ENCODE measurements at regions not wholly inside any gene's neighbourhood (a gene's known extent, or its start where the extent isn't known, plus 50 kb on each side); places are given as distances from the start of the nearest gene placed in this dataset.

DNA sequence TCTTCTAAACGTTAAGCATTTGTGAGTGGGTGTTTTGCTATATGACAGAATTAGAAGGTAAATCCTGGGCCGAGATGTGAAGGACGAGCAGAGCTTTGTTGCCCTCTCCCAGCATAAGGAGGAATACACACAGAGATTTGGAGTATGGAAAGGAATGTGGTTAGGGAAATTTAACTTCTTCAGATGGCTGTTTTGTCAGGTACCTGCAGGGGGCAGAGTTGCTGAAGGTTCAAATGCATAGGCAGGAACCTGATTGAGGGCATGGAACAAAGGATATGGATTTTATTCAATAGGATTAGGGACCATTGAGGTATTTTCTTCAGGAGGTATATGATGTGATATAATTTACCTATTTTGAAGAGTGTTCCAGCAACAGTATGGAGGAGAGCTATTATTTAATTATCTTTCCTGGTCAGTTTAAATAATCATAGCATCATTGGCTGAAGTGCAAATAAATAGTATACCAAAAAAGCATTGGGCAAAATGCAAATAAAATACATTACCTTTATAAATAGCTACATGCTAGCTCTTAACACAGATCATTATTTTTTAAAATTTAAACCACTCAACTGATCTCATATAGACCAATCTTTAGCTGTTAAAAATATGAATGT lies 143.6 kb downstream of the SLIT2 start:
- Histone ChIP-seq H3K4me2 (ENCODE audit: insufficient read depth, low read length) (no peak overlapping the region), H3K27ac (ENCODE audit: insufficient read depth, low read depth, low read length) (no peak overlapping the region), H3K9me1 (replicated peaks; ENCODE audit: control insufficient read depth, extremely low read depth, insufficient read depth, low read length) (no peaks in the 10 kb centered on the region), H3K27me3 (ENCODE audit: control insufficient read depth in 2 of 2, insufficient read depth in 2 of 2, low read length in 2 of 2) (no peaks in the 10 kb centered on the region), H3K4me3 (replicated peaks in 1 of 3; ENCODE audit: insufficient read depth in 1 of 3, low read depth in 1 of 3, low read length in 3 of 3) (no peak overlapping the region), H3K9ac (replicated peaks; ENCODE audit: extremely low read depth, insufficient read depth, low read length) (no peak overlapping the region), H3K9me3 (replicated peaks; ENCODE audit: control insufficient read depth, insufficient read depth, low read length) (no peaks in the 10 kb centered on the region), H3K4me1 (ENCODE audit: control insufficient read depth, extremely low read depth, insufficient read depth, low read length) (no peaks in the 10 kb centered on the region), H3K36me3 (ENCODE audit: control insufficient read depth in 2 of 2, extremely low read depth in 1 of 2, insufficient read depth in 2 of 2, low read length in 2 of 2) (no peaks in the 10 kb centered on the region), H4K20me1 (replicated peaks; ENCODE audit: control insufficient read depth, extremely low read depth, insufficient read depth, low read length) (no peaks in the 10 kb centered on the region), H3K79me2 (ENCODE audit: control insufficient read depth, insufficient read depth, low read length) (no peaks in the 10 kb centered on the region), H2AFZ (ENCODE audit: low read depth, low read length) (no peak overlapping the region)
- no peak for FAIRE-seq
- peak; percentile 45 for DNase-seq (ENCODE audit: low read depth, low spot score)
- TF ChIP-seq MYC (IDR thresholded peaks at IDR 0.05; ENCODE audit: low read depth, low read length), result no peak
- TF ChIP-seq POLR2A (IDR thresholded peaks at IDR 0.05; ENCODE audit: low read depth, low read length), result no peak
- TF ChIP-seq, protein P1, sequence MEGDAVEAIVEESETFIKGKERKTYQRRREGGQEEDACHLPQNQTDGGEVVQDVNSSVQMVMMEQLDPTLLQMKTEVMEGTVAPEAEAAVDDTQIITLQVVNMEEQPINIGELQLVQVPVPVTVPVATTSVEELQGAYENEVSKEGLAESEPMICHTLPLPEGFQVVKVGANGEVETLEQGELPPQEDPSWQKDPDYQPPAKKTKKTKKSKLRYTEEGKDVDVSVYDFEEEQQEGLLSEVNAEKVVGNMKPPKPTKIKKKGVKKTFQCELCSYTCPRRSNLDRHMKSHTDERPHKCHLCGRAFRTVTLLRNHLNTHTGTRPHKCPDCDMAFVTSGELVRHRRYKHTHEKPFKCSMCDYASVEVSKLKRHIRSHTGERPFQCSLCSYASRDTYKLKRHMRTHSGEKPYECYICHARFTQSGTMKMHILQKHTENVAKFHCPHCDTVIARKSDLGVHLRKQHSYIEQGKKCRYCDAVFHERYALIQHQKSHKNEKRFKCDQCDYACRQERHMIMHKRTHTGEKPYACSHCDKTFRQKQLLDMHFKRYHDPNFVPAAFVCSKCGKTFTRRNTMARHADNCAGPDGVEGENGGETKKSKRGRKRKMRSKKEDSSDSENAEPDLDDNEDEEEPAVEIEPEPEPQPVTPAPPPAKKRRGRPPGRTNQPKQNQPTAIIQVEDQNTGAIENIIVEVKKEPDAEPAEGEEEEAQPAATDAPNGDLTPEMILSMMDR (IDR thresholded peaks at IDR 0.05; ENCODE audit: extremely low read depth in 1 of 2, insufficient read depth in 1 of 2, low read depth in 1 of 2, low read length in 2 of 2), result peak; percentile 56 to 62
- TF ChIP-seq, protein P2, sequence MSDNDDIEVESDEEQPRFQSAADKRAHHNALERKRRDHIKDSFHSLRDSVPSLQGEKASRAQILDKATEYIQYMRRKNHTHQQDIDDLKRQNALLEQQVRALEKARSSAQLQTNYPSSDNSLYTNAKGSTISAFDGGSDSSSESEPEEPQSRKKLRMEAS (IDR thresholded peaks at IDR 0.05; ENCODE audit: insufficient read depth, insufficient read length), result no peak
- TF ChIP-seq EZH2 (IDR thresholded peaks at IDR 0.05; ENCODE audit: borderline replicate concordance, low read depth, low read length, severe bottlenecking), result no peak
- no peak for TF ChIP-seq JUN (IDR thresholded peaks at IDR 0.05; ENCODE audit: borderline replicate concordance, insufficient read depth, insufficient read length, low read depth)
- TF ChIP-seq POLR2AphosphoS5 (IDR thresholded peaks at IDR 0.05; ENCODE audit: insufficient read depth, low read depth, low read length), result no peak
- CTCF ChIA-PET, result interaction anchor here (0.7 to 2.1 kb wide), 13 partner anchors 8 to 290 kb away, joined by 3 to 9 read pairs (median 4); no protein-coding TSS in a partner anchor
- POLR2A ChIA-PET, result no interaction called here
- dilution Hi-C loops (cut with MboI; ENCODE audit: extremely low pct_ligation_motif_present, low sequenced_read_pairs) (no loop called here), intact Hi-C loops (cut with micrococcal nuclease) (loop anchor here (1.0 kb wide), 2 partner anchors 149 to 290 kb away; no protein-coding TSS in a partner anchor)
- no TSS peak for BruUV-seq (replicated peaks)

All from endothelial cell of umbilical vein (primary cell).